Muscle of leg (tissue), 3 donors: ENCODE measurements at regions not wholly inside any gene's neighbourhood (a gene's known extent, or its start where the extent isn't known, plus 50 kb on each side); places are given as distances from the start of the nearest gene placed in this dataset.
A peak's percentile ranks its signal among the peaks of the same experiment; 100 is the strongest.

ENCODE experiments used
- DNase-seq: peaks from one replicate; pipeline ENCODE4 v3.0.0; 2013
- H3K27ac ChIP-seq: one replicate; pipeline ENCODE4 v1.5.1; 2013; ENCODE audit warnings: mild to moderate bottlenecking, low read length, control low read depth
- H3K27me3 ChIP-seq: one replicate; pipeline ENCODE4 v1.6.1; 2013; ENCODE audit warnings: low read length; ENCODE audit not compliant: control insufficient read depth, insufficient read depth
- H3K36me3 ChIP-seq: one replicate; pipeline ENCODE4 v1.6.1; 2013; ENCODE audit warnings: low read length; ENCODE audit not compliant: control insufficient read depth, insufficient read depth
- H3K4me1 ChIP-seq: one replicate; pipeline ENCODE4 v1.6.1; 2013; ENCODE audit warnings: low read length; ENCODE audit not compliant: control insufficient read depth, insufficient read depth
- H3K4me3 ChIP-seq: one replicate; pipeline ENCODE4 v1.5.1; 2013; ENCODE audit warnings: low read length, control low read depth
- H3K9me3 ChIP-seq: replicated peaks from 2 replicates; pipeline ENCODE4 v1.6.1; 2013; ENCODE audit warnings: low read depth, low read length; ENCODE audit not compliant: control insufficient read depth
- WGBS: methylation state at CpG from one replicate; pipeline ENCODE4 v1.1.5; 2013; ENCODE audit warnings: missing lambda C conversion rate; ENCODE audit not compliant: insufficient coverage; 5-methylcytosine and 5-hydroxymethylcytosine counted together

- H3K27ac ChIP-seq, result no peak overlapping the region
Observed at GRCh38 chr11:26194881-26195280, 137.0 kb upstream of the ANO3 start.

DNA sequence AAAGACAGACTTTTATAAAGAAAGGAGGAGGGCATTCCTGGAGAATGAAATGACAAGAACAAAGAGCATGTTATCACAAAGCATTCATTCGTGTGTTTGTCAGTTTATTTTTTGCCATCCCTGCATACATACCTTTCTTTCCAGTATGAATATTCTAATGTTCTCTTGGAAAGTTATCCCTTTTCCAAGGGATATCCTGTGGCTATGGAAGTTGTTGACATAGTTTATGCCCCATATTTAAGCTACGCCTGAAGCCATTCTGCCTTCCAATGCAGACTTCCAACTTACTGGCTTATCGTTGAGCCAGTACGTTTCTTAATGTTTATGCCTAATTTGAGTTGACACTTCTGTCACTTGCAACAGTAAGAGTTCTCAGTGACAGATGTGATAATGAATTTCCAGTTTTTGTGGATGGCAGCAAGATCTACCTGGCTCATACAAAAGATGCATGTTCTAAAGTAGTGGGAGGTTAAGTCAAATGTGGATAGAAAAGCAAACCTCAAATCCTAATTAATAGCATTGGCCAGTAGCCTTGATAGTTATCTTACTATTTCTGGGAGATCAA, 133.3 kb upstream of the ANO3 start:
- no peaks in the 10 kb centered on the region for H3K4me1 ChIP-seq
- no peak for DNase-seq
- no peak overlapping the region for H3K27ac ChIP-seq
- H3K36me3 ChIP-seq, result no peaks in the 10 kb centered on the region
- no CpG with 5 or more reads among the region's 4 CpGs for WGBS
- no peak overlapping the region for H3K4me3 ChIP-seq
- no peaks in the 10 kb centered on the region for H3K27me3 ChIP-seq
- H3K9me3 ChIP-seq, result no peaks in the 10 kb centered on the region

More at GRCh38 chr11:26194881-26195280, 137.0 kb upstream of the ANO3 start:
- H3K36me3 ChIP-seq, result no peaks in the 10 kb centered on the region
- 83% methylated on average over 1 of the region's 1 CpG for WGBS
- H3K27me3 ChIP-seq, result no peaks in the 10 kb centered on the region
- H3K4me3 ChIP-seq, result no peak overlapping the region
- H3K9me3 ChIP-seq, result no peaks in the 10 kb centered on the region
- H3K4me1 ChIP-seq, result no peaks in the 10 kb centered on the region
- no peak for DNase-seq

- Histone ChIP-seq H3K27me3 (no peaks in the 10 kb centered on the region), H3K36me3 (no peaks in the 10 kb centered on the region), H3K4me3 (no peak overlapping the region), H3K9me3 (no peaks in the 10 kb centered on the region), H3K27ac (peak overlapping the region; percentile 38), H3K4me1 (no peaks in the 10 kb centered on the region)
- 78% methylated on average over 2 of the region's 4 CpGs for WGBS
- DNase-seq, result peak; percentile 91
Observed at GRCh38 chr11:26199331-26200095, 132.4 kb upstream of the ANO3 start.

- no peak for DNase-seq
- Histone ChIP-seq H3K27ac (no peak overlapping the region), H3K27me3 (no peaks in the 10 kb centered on the region), H3K4me3 (no peak overlapping the region), H3K36me3 (no peaks in the 10 kb centered on the region), H3K4me1 (no peaks in the 10 kb centered on the region), H3K9me3 (no peaks in the 10 kb centered on the region)
- no CpG with 5 or more reads among the region's 2 CpGs for WGBS
Observed at GRCh38 chr11:26201411-26201810, 130.5 kb upstream of the ANO3 start.

DNA sequence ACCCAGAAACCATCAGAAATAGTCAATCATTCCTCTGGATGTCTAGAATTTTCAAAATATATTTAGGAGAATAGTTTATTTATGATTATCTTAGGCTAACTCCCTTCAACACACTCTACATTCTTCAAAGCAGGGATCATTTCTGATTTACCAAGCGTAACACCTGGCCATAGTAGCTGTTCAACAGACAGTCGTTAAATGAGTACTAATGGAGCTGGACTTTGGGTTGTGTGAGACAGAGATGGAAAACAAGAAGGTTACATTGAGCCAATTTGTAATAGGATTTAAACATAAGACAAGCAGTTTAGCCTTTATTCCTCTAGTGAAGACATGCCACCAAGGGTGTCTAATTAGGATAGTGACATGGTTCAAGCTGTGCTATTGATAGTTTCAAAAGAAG, 129.2 kb upstream of the ANO3 start:
- H3K4me3 ChIP-seq, result no peak overlapping the region
- DNase-seq, result no peak
- H3K36me3 ChIP-seq, result no peaks in the 10 kb centered on the region
- H3K4me1 ChIP-seq, result no peaks in the 10 kb centered on the region
- H3K27me3 ChIP-seq, result no peaks in the 10 kb centered on the region
- H3K27ac ChIP-seq, result no peak overlapping the region
- H3K9me3 ChIP-seq, result no peaks in the 10 kb centered on the region
- no CpG with 5 or more reads among the region's 2 CpGs for WGBS

- Histone ChIP-seq H3K27me3 (no peaks in the 10 kb centered on the region), H3K4me3 (no peak overlapping the region), H3K27ac (no peak overlapping the region), H3K9me3 (no peaks in the 10 kb centered on the region), H3K36me3 (no peaks in the 10 kb centered on the region), H3K4me1 (no peaks in the 10 kb centered on the region)
- DNase-seq, result no peak
- WGBS, result 100% methylated on average over 1 of the region's 2 CpGs
Observed at GRCh38 chr11:26204101-26204500, 127.8 kb upstream of the ANO3 start.

- Histone ChIP-seq H3K4me1 (no peaks in the 10 kb centered on the region), H3K4me3 (no peak overlapping the region), H3K27ac (no peak overlapping the region), H3K27me3 (no peaks in the 10 kb centered on the region), H3K36me3 (no peaks in the 10 kb centered on the region), H3K9me3 (no peaks in the 10 kb centered on the region)
- DNase-seq, result no peak
- no CpG with 5 or more reads among the region's 5 CpGs for WGBS
Observed at GRCh38 chr11:26204839-26205238, 127.1 kb upstream of the ANO3 start.

GRCh38 chr11:26219183-26220117, 112.5 kb upstream of the ANO3 start:
- Histone ChIP-seq H3K27me3 (no peaks in the 10 kb centered on the region), H3K4me1 (no peaks in the 10 kb centered on the region), H3K27ac (no peak overlapping the region), H3K4me3 (no peak overlapping the region), H3K36me3 (no peaks in the 10 kb centered on the region), H3K9me3 (no peaks in the 10 kb centered on the region)
- 100% methylated on average over 1 of the region's 4 CpGs for WGBS
- DNase-seq, result no peak

DNA sequence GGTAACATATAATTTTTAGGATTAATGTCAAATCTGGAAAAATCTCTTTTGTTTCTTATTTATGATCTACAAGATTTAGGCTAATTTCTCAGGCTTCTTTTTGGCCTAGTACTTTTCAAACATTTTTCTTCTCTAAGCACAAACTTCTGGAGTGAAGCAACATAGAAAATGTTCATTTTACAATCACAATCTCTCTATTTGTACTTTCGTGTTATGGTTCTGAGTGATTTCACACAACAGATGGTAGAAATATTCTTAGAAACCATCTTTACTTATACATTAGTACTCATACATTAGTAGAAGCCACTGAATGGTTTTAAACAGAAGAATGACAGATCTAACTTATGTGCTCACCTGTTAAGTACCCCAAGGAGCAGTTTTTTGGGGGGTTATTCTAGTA, 106.3 kb upstream of the ANO3 start:
- H3K36me3 ChIP-seq, result no peaks in the 10 kb centered on the region
- no peaks in the 10 kb centered on the region for H3K4me1 ChIP-seq
- WGBS, result no CpG with 5 or more reads among the region's 1 CpG
- H3K27me3 ChIP-seq, result no peaks in the 10 kb centered on the region
- H3K4me3 ChIP-seq, result no peak overlapping the region
- no peak for DNase-seq
- no peak overlapping the region for H3K27ac ChIP-seq
- no peaks in the 10 kb centered on the region for H3K9me3 ChIP-seq

- Histone ChIP-seq H3K36me3 (no peaks in the 10 kb centered on the region), H3K27me3 (no peaks in the 10 kb centered on the region), H3K4me1 (no peaks in the 10 kb centered on the region), H3K27ac (no peak overlapping the region), H3K9me3 (no peaks in the 10 kb centered on the region), H3K4me3 (no peak overlapping the region)
- DNase-seq, result peak; percentile 73
- 40% methylated on average over 2 of the region's 5 CpGs for WGBS
Observed at GRCh38 chr11:26227301-26227746, 104.6 kb upstream of the ANO3 start.
